Esophagus muscularis mucosa (tissue), 4 donors: ENCODE measurements at regions not wholly inside any gene's neighbourhood (a gene's known extent, or its start where the extent isn't known, plus 50 kb on each side); places are given as distances from the start of the nearest gene placed in this dataset.

Experiments
- DNase-seq: peaks from one replicate; pipeline ENCODE4 v3.0.0-alpha.2; 2017; ENCODE audit errors: extremely low spot score
- H3K27ac ChIP-seq, 4 donors: fragments of 200-600 bp; sonication (generic); replicated peaks in 1 of 4; 1 replicate in 3 of 4; 2 replicates in 1 of 4; pipeline ENCODE4 v1.5.1; 2016 to 2019; ENCODE audit warnings: mild to moderate bottlenecking in 1 of 4
- H3K27me3 ChIP-seq, 4 donors: fragments of 200-600 bp; sonication (generic); one replicate each; pipeline versions ENCODE4 v1.5.1 to v1.6.0; 2016 to 2019
- H3K36me3 ChIP-seq, 4 donors: fragments of 200-600 bp; sonication (generic); one replicate each; pipeline ENCODE4 v1.5.1; 2016 to 2019
- H3K4me1 ChIP-seq, 4 donors: fragments of 200-600 bp; sonication (generic); one replicate each; pipeline ENCODE4 v1.5.1; 2016 to 2019
- H3K4me3 ChIP-seq, 4 donors: fragments of 200-600 bp; sonication (generic); 1 replicate in 2 of 4; 2 replicates in 2 of 4; pipeline ENCODE4 v1.5.1; 2016 to 2019; ENCODE audit warnings: mild to moderate bottlenecking in 4 of 4, moderate library complexity in 1 of 4
- H3K9me3 ChIP-seq, 4 donors: fragments of 200-600 bp; sonication (generic); 1 replicate in 3 of 4; 2 replicates in 1 of 4; pipeline ENCODE4 v1.5.1; 2016 to 2019
- CTCF ChIP-seq, 3 experiments: fragments of 200-600 bp in 2 of 3; fragments of 450-650 bp in 1 of 3; sonication (generic) in 2 of 3; IDR thresholded peaks; one replicate each; pipeline ENCODE4 v1.5.1; 2017 to 2019; ENCODE audit warnings: antibody characterized with exemption in 3 of 3, mild to moderate bottlenecking in 2 of 3, moderate library complexity in 1 of 3
- EP300 ChIP-seq: sonication (generic); formaldehyde crosslinking; IDR thresholded peaks from one replicate; pipeline ENCODE4 v1.6.1; 2017; ENCODE audit warnings: antibody characterized with exemption
- POLR2A ChIP-seq: fragments of 450-650 bp; IDR thresholded peaks from one replicate; pipeline ENCODE4 v1.6.1; 2017; ENCODE audit warnings: antibody characterized with exemption, moderate library complexity, mild to moderate bottlenecking, low read depth
- POLR2AphosphoS5 ChIP-seq, 2 donors: sonication (generic); formaldehyde crosslinking; IDR thresholded peaks; one replicate each; pipeline ENCODE4 v1.6.1; 2017; ENCODE audit warnings: antibody characterized with exemption in 2 of 2
- WGBS: methylation state at CpG from one replicate; pipeline ENCODE4 v1.1.5; 2018; 5-methylcytosine and 5-hydroxymethylcytosine counted together
- intact Hi-C: fragments of 100-400 bp; cut with DNase I; formaldehyde crosslinking; loops from one replicate; pipeline ENCODE4 v1.15.1; 2023

- H3K36me3 ChIP-seq, result no peaks in the 10 kb centered on the region
- H3K4me1 ChIP-seq, result peaks cover 0 to 8% (median 3%) of the 10 kb centered on the region in 4 donors
- H3K4me3 ChIP-seq, result no peak overlapping the region
- intact Hi-C loops, result no loop called here
- no peaks in the 10 kb centered on the region for H3K27me3 ChIP-seq
- TF ChIP-seq CTCF (IDR thresholded peaks at IDR 0.05) (no peak), POLR2A (no peak), POLR2AphosphoS5 (IDR thresholded peaks at IDR 0.05) (no peak), EP300 (no peak)
- 91% methylated on average over 5 of the region's 6 CpGs for WGBS
- no peaks in the 10 kb centered on the region for H3K9me3 ChIP-seq
- H3K27ac ChIP-seq, result no peak overlapping the region
- no peak for DNase-seq
These were observed 78.2 kb upstream of the NXT1 start for GRCh38 chr20:23272176-23273029.

GRCh38 chr20:23270382-23270911 is 80.1 kb upstream of the NXT1 start:
- intact Hi-C loops, result no loop called here

GRCh38 chr20:23269954-23270353 is 80.6 kb upstream of the NXT1 start:
- no peaks in the 10 kb centered on the region for H3K36me3 ChIP-seq
- peaks cover 0 to 8% (median 3%) of the 10 kb centered on the region in 4 donors for H3K4me1 ChIP-seq
- no peak for DNase-seq
- intact Hi-C loops, result no loop called here
- H3K4me3 ChIP-seq, result no peak overlapping the region
- H3K27ac ChIP-seq, result peak overlapping the region; percentile 39 to 63 (median 48)
- no peaks in the 10 kb centered on the region for H3K9me3 ChIP-seq
- TF ChIP-seq CTCF (IDR thresholded peaks at IDR 0.05) (no peak), POLR2AphosphoS5 (IDR thresholded peaks at IDR 0.05) (no peak), POLR2A (no peak), EP300 (no peak)
- H3K27me3 ChIP-seq, result no peaks in the 10 kb centered on the region
- 78% methylated on average over 5 of the region's 5 CpGs for WGBS

More at GRCh38 chr20:23270382-23270911, 80.1 kb upstream of the NXT1 start:
- DNase-seq, result no peak
- Histone ChIP-seq H3K4me1 (peaks cover 0 to 8% (median 3%) of the 10 kb centered on the region in 4 donors), H3K36me3 (no peaks in the 10 kb centered on the region), H3K4me3 (no peak overlapping the region), H3K27ac (peak overlapping the region; percentile 10 to 63 (median 40)), H3K27me3 (no peaks in the 10 kb centered on the region), H3K9me3 (no peaks in the 10 kb centered on the region)
- WGBS, result 82% methylated on average over 11 of the region's 11 CpGs
- TF ChIP-seq CTCF (IDR thresholded peaks at IDR 0.05), result no peak
- no peak for TF ChIP-seq EP300
- TF ChIP-seq POLR2A, result no peak
- TF ChIP-seq POLR2AphosphoS5 (IDR thresholded peaks at IDR 0.05), result no peak

- TF ChIP-seq CTCF (IDR thresholded peaks at IDR 0.05), result no peak
- TF ChIP-seq POLR2AphosphoS5 (IDR thresholded peaks at IDR 0.05), result no peak
- no peak for TF ChIP-seq EP300
- no peak for TF ChIP-seq POLR2A
- intact Hi-C loops, result no loop called here
- H3K4me1 ChIP-seq, result peaks cover 0 to 8% (median 3%) of the 10 kb centered on the region in 4 donors
These were observed 81.7 kb upstream of the NXT1 start for GRCh38 chr20:23268792-23269354.

More at GRCh38 chr20:23268792-23269354, 81.7 kb upstream of the NXT1 start:
- WGBS, result 88% methylated on average over 4 of the region's 4 CpGs
- H3K36me3 ChIP-seq, result no peaks in the 10 kb centered on the region
- H3K9me3 ChIP-seq, result no peaks in the 10 kb centered on the region
- H3K27me3 ChIP-seq, result no peaks in the 10 kb centered on the region
- no peak overlapping the region for H3K27ac ChIP-seq
- DNase-seq, result no peak
- H3K4me3 ChIP-seq, result no peak overlapping the region
